ENCODE measurements at regions not wholly inside any gene's neighbourhood (a gene's known extent, or its start where the extent isn't known, plus 50 kb on each side); places are given as distances from the start of the nearest gene placed in this dataset.

- TF ChIP-seq CTCF (conservative IDR thresholded peaks at IDR 0.05 in 1 of 2, IDR thresholded peaks at IDR 0.05 in 1 of 2; ENCODE audit: low read depth in 1 of 2, low read length in 2 of 2) (no peak), EZH2 (IDR thresholded peaks at IDR 0.05; ENCODE audit: low read length, missing control alignments) (no peak)
Measured at GRCh38 chr13:111610081-111610480, 289.6 kb downstream of the TEX29 start.
